DMS 273 (cell line): ENCODE measurements at regions not wholly inside any gene's neighbourhood (a gene's known extent, or its start where the extent isn't known, plus 50 kb on each side); places are given as distances from the start of the nearest gene placed in this dataset.

ENCODE experiments used
- DNase-seq: peaks from one replicate; lab custom pipeline; 2025; ENCODE audit not compliant: unreplicated experiment; lab: John Stamatoyannopoulos, UW

- no peak for DNase-seq
These were observed 51.0 kb upstream of the MKRN3 start for GRCh38 chr15:23514484-23514883.

- DNase-seq: no peak
These were observed 58.7 kb upstream of the MKRN3 start for GRCh38 chr15:23506762-23507161.

- DNase-seq: no peak
These were observed 56.9 kb upstream of the GOLGA6L2 start for GRCh38 chr15:23503980-23504379.

- DNase-seq: no peak
These were observed 56.5 kb upstream of the GOLGA6L2 start for GRCh38 chr15:23503576-23503975.

GRCh38 chr15:23497710-23498111, 50.7 kb upstream of the GOLGA6L2 start:
- peak; percentile 27 for DNase-seq
